H9 (cell line): ENCODE measurements at regions not wholly inside any gene's neighbourhood (a gene's known extent, or its start where the extent isn't known, plus 50 kb on each side); places are given as distances from the start of the nearest gene placed in this dataset.

Experiments
- DNase-seq: peaks from one replicate; pipeline ENCODE4 v3.0.0-alpha.2; 2017
- H2AFZ ChIP-seq: one replicate; pipeline ENCODE4 v1.6.1; 2013; ENCODE audit warnings: mild to moderate bottlenecking, low read length, control low read depth, moderate library complexity
- H2AK5ac ChIP-seq: 2 replicates; pipeline ENCODE4 v1.6.1; 2013; ENCODE audit warnings: low read length, control low read depth, mixed read lengths; ENCODE audit not compliant: insufficient read length
- H2BK120ac ChIP-seq: one replicate; pipeline ENCODE4 v1.6.1; 2013; ENCODE audit warnings: low read depth, mild to moderate bottlenecking, low read length, control low read depth, inconsistent platforms; ENCODE audit not compliant: poor library complexity, severe bottlenecking
- H2BK12ac ChIP-seq: 2 replicates; pipeline ENCODE4 v1.6.1; 2013; ENCODE audit warnings: low read length, control low read depth, mixed read lengths, low read depth; ENCODE audit not compliant: insufficient read length
- H2BK15ac ChIP-seq: 2 replicates; pipeline ENCODE4 v1.6.1; 2013; ENCODE audit warnings: low read depth, low read length, control low read depth
- H2BK20ac ChIP-seq: one replicate; pipeline ENCODE4 v1.6.1; 2013; ENCODE audit warnings: low read depth, mild to moderate bottlenecking, low read length, control low read depth, inconsistent platforms; ENCODE audit not compliant: poor library complexity, severe bottlenecking
- H2BK5ac ChIP-seq: 2 replicates; pipeline ENCODE4 v1.6.1; 2013; ENCODE audit warnings: low read length, control low read depth, mixed read lengths; ENCODE audit not compliant: insufficient read length
- H3K14ac ChIP-seq: 2 replicates; pipeline ENCODE4 v1.6.1; 2013; ENCODE audit warnings: low read length, control low read depth; ENCODE audit not compliant: insufficient read depth
- H3K18ac ChIP-seq: 2 replicates; pipeline ENCODE4 v1.6.1; 2013; ENCODE audit warnings: low read depth, mild to moderate bottlenecking, mixed read lengths, low read length, control low read depth; ENCODE audit not compliant: insufficient read length
- H3K23ac ChIP-seq: 2 replicates; pipeline ENCODE4 v1.6.1; 2013; ENCODE audit warnings: low read length, control low read depth, mixed read lengths, low read depth; ENCODE audit not compliant: insufficient read length
- H3K23me2 ChIP-seq: 2 replicates; pipeline ENCODE4 v1.6.1; 2013; ENCODE audit warnings: low read depth, mild to moderate bottlenecking, mixed read lengths, low read length, control low read depth; ENCODE audit not compliant: insufficient read length, poor library complexity, severe bottlenecking
- H3K27ac ChIP-seq: 2 replicates; pipeline ENCODE4 v1.5.1; 2013; ENCODE audit warnings: low read length, control low read depth, mixed read lengths, low read depth; ENCODE audit not compliant: insufficient read length
- H3K27me3 ChIP-seq: 2 replicates; pipeline ENCODE4 v1.6.1; 2013; ENCODE audit warnings: low read length, control low read depth, inconsistent platforms; ENCODE audit not compliant: insufficient read depth
- H3K4ac ChIP-seq: 2 replicates; pipeline ENCODE4 v1.6.1; 2013; ENCODE audit warnings: low read depth, mild to moderate bottlenecking, control low read depth, inconsistent platforms, low read length, moderate library complexity
- H3K4me1 ChIP-seq: 2 replicates; pipeline ENCODE4 v1.6.1; 2013; ENCODE audit warnings: low read length, control low read depth, inconsistent platforms; ENCODE audit not compliant: insufficient read depth
- H3K4me2 ChIP-seq: 2 replicates; pipeline ENCODE4 v1.6.1; 2013; ENCODE audit warnings: low read length, control low read depth, mixed read lengths; ENCODE audit not compliant: insufficient read length, insufficient read depth
- H3K56ac ChIP-seq: 2 replicates; pipeline ENCODE4 v1.6.1; 2013; ENCODE audit warnings: low read depth, mild to moderate bottlenecking, mixed read lengths, low read length, control low read depth; ENCODE audit not compliant: insufficient read length
- H3K79me1 ChIP-seq: 2 replicates; pipeline ENCODE4 v1.6.1; 2013; ENCODE audit warnings: low read depth, mild to moderate bottlenecking, moderate library complexity, low read length, control low read depth, inconsistent platforms; ENCODE audit not compliant: insufficient read depth, poor library complexity, severe bottlenecking
- H3K79me2 ChIP-seq: 2 replicates; pipeline ENCODE4 v1.6.1; 2013; ENCODE audit warnings: low read length, control low read depth, inconsistent platforms; ENCODE audit not compliant: insufficient read depth
- H3K9ac ChIP-seq: 2 replicates; pipeline ENCODE4 v1.6.1; 2013; ENCODE audit warnings: low read length, control low read depth, mixed read lengths; ENCODE audit not compliant: insufficient read length; ENCODE audit errors: extremely low read depth
- H3K9me3 ChIP-seq: one replicate; pipeline ENCODE4 v1.6.1; 2013; ENCODE audit warnings: low read depth, low read length, inconsistent platforms; ENCODE audit not compliant: control insufficient read depth
- H3T11ph ChIP-seq: one replicate; pipeline ENCODE4 v1.6.1; 2013; ENCODE audit warnings: mild to moderate bottlenecking, low read length, control low read depth, inconsistent platforms
- H4K20me1 ChIP-seq: one replicate; pipeline ENCODE4 v1.6.1; 2013; ENCODE audit not compliant: control insufficient read depth, insufficient read length, insufficient read depth
- H4K5ac ChIP-seq: 2 replicates; pipeline ENCODE4 v1.6.1; 2013; ENCODE audit warnings: low read depth, mild to moderate bottlenecking, mixed read lengths, low read length, control low read depth; ENCODE audit not compliant: insufficient read length
- H4K8ac ChIP-seq: replicated peaks from 2 replicates; pipeline ENCODE4 v1.6.1; 2013; ENCODE audit warnings: low read length, control low read depth, mixed read lengths, low read depth; ENCODE audit not compliant: insufficient read length
- H4K91ac ChIP-seq: 2 replicates; pipeline ENCODE4 v1.6.1; 2013; ENCODE audit warnings: low read depth, mild to moderate bottlenecking, moderate library complexity, mixed read lengths, low read length, control low read depth; ENCODE audit not compliant: insufficient read length
- H3K27ac Mint-ChIP-seq, 3 experiments: 2 replicates in 2 of 3; 3 replicates in 1 of 3; pipeline ENCODE4 v1.8.0; 2020 to 2021; ENCODE audit warnings: mixed read lengths in 3 of 3, mild to moderate bottlenecking in 1 of 3, moderate library complexity in 1 of 3
- H3K27me3 Mint-ChIP-seq: 2 replicates; pipeline ENCODE4 v1.8.0; 2021; ENCODE audit warnings: low read depth, mild to moderate bottlenecking, moderate library complexity, mixed read lengths
- H3K36me3 Mint-ChIP-seq, 3 experiments: 2 replicates in 2 of 3; 3 replicates in 1 of 3; pipeline ENCODE4 v1.8.0; 2020 to 2021; ENCODE audit warnings: low read depth in 3 of 3, mixed read lengths in 3 of 3; ENCODE audit not compliant: insufficient read depth in 1 of 3
- H3K4me1 Mint-ChIP-seq, 2 experiments: 2 replicates each; pipeline ENCODE4 v1.8.0; 2020; ENCODE audit warnings: mixed read lengths in 2 of 2
- H3K4me3 Mint-ChIP-seq, 2 experiments: 2 replicates in 1 of 2; 3 replicates in 1 of 2; pipeline ENCODE4 v1.8.0; 2020 to 2021; ENCODE audit warnings: mild to moderate bottlenecking in 2 of 2, mixed read lengths in 2 of 2, moderate library complexity in 1 of 2
- H3K9me3 Mint-ChIP-seq, 2 experiments: 2 replicates in 1 of 2; 3 replicates in 1 of 2; pipeline ENCODE4 v1.8.0; 2020; ENCODE audit warnings: mild to moderate bottlenecking in 2 of 2, mixed read lengths in 2 of 2, moderate library complexity in 1 of 2
- WGBS: extraction: QIAGEN DNeasy Blood & Tissue Kit; methylation state at CpG from one replicate; pipeline ENCODE4 v1.1.7; 2013; ENCODE audit warnings: missing lambda C conversion rate, low lambda C conversion rate, mixed read lengths; ENCODE audit not compliant: insufficient read length; ENCODE audit errors: extremely low coverage; 5-methylcytosine and 5-hydroxymethylcytosine counted together
- TF ChIP-seq, protein P1 (sequence below): fragments of 200-600 bp; sonication (generic); conservative IDR thresholded peaks from 3 replicates; pipeline ENCODE4 v1.8.0; 2021; ENCODE audit warnings: antibody characterized with exemption, mild to moderate bottlenecking

DNA sequence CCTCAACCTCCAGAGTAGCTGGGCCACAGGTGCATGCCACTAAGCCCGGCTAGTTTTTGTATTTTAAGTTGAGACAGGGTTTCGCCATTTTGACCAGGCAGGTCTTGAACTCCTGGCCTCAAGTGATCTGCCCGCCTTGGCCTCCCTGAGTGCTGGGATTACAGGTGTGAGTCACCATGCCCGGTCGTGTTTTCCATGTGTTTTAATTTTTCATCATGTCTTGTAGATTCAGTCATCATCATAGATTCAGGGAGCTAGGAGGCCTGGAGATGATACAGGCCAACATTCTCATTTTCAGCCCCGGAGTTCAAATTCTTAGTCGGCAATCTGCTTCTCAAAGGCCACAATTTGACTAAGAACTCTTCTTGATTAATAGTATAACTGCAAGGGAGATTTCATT, 73.5 kb upstream of the GRAMD1B start:
- H3K23me2 ChIP-seq: peaks cover 12% of the 10 kb centered on the region
- H2BK120ac ChIP-seq: no peak overlapping the region
- H3K56ac ChIP-seq: no peak overlapping the region
- H3K27ac ChIP-seq: no peak overlapping the region
- no peak overlapping the region for H3K14ac ChIP-seq
- no peak overlapping the region for H4K5ac ChIP-seq
- H3K4ac ChIP-seq: no peak overlapping the region
- Mint-ChIP-seq H3K4me3 (no peak overlapping the region), H3K4me1 (peaks cover 8 to 30% of the 10 kb centered on the region in 2 experiments), H3K27me3 (peaks cover 75% of the 10 kb centered on the region), H3K27ac (no peak overlapping the region), H3K9me3 (no peaks in the 10 kb centered on the region), H3K36me3 (no peaks in the 10 kb centered on the region)
- no peaks in the 10 kb centered on the region for H4K20me1 ChIP-seq
- H3K27me3 ChIP-seq: peaks cover 13% of the 10 kb centered on the region; the same call in 1 of the 2 replicates
- H3K18ac ChIP-seq: no peak overlapping the region
- DNase-seq: no peak
- H3K9ac ChIP-seq: no peak overlapping the region
- no peak overlapping the region for H2BK5ac ChIP-seq
- no CpG with 5 or more reads among the region's 7 CpGs for WGBS
- no peak overlapping the region for H3K4me2 ChIP-seq
- no peaks in the 10 kb centered on the region for H3K79me1 ChIP-seq
- no peak overlapping the region for H2BK12ac ChIP-seq
- TF ChIP-seq, protein P1, sequence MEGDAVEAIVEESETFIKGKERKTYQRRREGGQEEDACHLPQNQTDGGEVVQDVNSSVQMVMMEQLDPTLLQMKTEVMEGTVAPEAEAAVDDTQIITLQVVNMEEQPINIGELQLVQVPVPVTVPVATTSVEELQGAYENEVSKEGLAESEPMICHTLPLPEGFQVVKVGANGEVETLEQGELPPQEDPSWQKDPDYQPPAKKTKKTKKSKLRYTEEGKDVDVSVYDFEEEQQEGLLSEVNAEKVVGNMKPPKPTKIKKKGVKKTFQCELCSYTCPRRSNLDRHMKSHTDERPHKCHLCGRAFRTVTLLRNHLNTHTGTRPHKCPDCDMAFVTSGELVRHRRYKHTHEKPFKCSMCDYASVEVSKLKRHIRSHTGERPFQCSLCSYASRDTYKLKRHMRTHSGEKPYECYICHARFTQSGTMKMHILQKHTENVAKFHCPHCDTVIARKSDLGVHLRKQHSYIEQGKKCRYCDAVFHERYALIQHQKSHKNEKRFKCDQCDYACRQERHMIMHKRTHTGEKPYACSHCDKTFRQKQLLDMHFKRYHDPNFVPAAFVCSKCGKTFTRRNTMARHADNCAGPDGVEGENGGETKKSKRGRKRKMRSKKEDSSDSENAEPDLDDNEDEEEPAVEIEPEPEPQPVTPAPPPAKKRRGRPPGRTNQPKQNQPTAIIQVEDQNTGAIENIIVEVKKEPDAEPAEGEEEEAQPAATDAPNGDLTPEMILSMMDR: no peak
- no peak overlapping the region for H2BK15ac ChIP-seq
- H2BK20ac ChIP-seq: no peak overlapping the region
- no peak overlapping the region for H3T11ph ChIP-seq
- H4K91ac ChIP-seq: no peak overlapping the region
- no peaks in the 10 kb centered on the region for H3K9me3 ChIP-seq
- no peaks in the 10 kb centered on the region; the same call in 1 of the 2 replicates for H3K4me1 ChIP-seq
- no peaks in the 10 kb centered on the region for H3K79me2 ChIP-seq
- H4K8ac ChIP-seq: no peak overlapping the region
- no peak overlapping the region for H2AK5ac ChIP-seq
- no peak overlapping the region for H2AFZ ChIP-seq
- H3K23ac ChIP-seq: no peak overlapping the region
